Nephron progenitor cell (in vitro differentiated cells): ENCODE measurements at regions not wholly inside any gene's neighbourhood (a gene's known extent, or its start where the extent isn't known, plus 50 kb on each side); places are given as distances from the start of the nearest gene placed in this dataset.

Experiments
- DNase-seq: peaks from one replicate; pipeline ENCODE4 v3.0.0; 2021
- H3K27ac Mint-ChIP-seq: 2 replicates; pipeline ENCODE4 v1.8.0; 2021; ENCODE audit warnings: mild to moderate bottlenecking, moderate library complexity, mixed read lengths
- H3K27me3 Mint-ChIP-seq: 2 replicates; pipeline ENCODE4 v1.8.0; 2021; ENCODE audit warnings: mild to moderate bottlenecking, low read depth, mixed read lengths; ENCODE audit not compliant: poor library complexity
- H3K36me3 Mint-ChIP-seq: 2 replicates; pipeline ENCODE4 v1.8.0; 2021; ENCODE audit warnings: low read depth, mixed read lengths
- H3K4me1 Mint-ChIP-seq: 2 replicates; pipeline ENCODE4 v1.8.0; 2021; ENCODE audit warnings: mixed read lengths
- H3K4me3 Mint-ChIP-seq: 2 replicates; pipeline ENCODE4 v1.8.0; 2021; ENCODE audit warnings: mild to moderate bottlenecking, moderate library complexity, mixed read lengths
- H3K9me3 Mint-ChIP-seq: 2 replicates; pipeline ENCODE4 v1.8.0; 2021; ENCODE audit warnings: mild to moderate bottlenecking, moderate library complexity, mixed read lengths
- TF ChIP-seq, protein P1 (sequence below): fragments of 200-600 bp; sonication (generic); IDR thresholded peaks from 2 replicates; pipeline ENCODE4 v1.5.0; 2021; ENCODE audit warnings: antibody characterized with exemption

DNA sequence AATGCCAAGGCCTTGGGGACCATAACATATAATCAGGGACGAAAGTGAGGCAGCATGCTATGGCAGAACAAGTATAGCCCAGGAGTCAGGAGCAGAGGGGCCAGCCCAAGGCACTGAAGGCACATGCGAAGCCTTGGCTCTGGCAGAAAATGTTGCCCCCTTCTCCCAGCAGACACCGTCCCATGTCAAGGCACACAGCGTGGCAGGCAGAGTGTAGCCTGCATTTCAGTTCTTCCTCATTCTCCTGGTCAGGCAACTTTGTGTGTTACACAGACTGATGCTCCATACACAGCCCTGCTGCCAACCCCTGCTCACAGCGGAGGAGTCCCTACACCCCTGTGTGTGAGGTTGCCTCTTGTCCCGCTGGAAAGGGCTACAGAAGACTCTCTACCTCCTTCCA, 480.8 kb downstream of the BCL11A start:
- H3K27me3 Mint-ChIP-seq: peaks cover 34% of the 10 kb centered on the region
- TF ChIP-seq, protein P1, sequence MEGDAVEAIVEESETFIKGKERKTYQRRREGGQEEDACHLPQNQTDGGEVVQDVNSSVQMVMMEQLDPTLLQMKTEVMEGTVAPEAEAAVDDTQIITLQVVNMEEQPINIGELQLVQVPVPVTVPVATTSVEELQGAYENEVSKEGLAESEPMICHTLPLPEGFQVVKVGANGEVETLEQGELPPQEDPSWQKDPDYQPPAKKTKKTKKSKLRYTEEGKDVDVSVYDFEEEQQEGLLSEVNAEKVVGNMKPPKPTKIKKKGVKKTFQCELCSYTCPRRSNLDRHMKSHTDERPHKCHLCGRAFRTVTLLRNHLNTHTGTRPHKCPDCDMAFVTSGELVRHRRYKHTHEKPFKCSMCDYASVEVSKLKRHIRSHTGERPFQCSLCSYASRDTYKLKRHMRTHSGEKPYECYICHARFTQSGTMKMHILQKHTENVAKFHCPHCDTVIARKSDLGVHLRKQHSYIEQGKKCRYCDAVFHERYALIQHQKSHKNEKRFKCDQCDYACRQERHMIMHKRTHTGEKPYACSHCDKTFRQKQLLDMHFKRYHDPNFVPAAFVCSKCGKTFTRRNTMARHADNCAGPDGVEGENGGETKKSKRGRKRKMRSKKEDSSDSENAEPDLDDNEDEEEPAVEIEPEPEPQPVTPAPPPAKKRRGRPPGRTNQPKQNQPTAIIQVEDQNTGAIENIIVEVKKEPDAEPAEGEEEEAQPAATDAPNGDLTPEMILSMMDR: no peak
- H3K9me3 Mint-ChIP-seq: no peaks in the 10 kb centered on the region
- H3K4me1 Mint-ChIP-seq: peaks cover 42% of the 10 kb centered on the region
- H3K27ac Mint-ChIP-seq: no peak overlapping the region
- no peak overlapping the region for H3K4me3 Mint-ChIP-seq
- no peaks in the 10 kb centered on the region for H3K36me3 Mint-ChIP-seq
- no peak for DNase-seq

DNA sequence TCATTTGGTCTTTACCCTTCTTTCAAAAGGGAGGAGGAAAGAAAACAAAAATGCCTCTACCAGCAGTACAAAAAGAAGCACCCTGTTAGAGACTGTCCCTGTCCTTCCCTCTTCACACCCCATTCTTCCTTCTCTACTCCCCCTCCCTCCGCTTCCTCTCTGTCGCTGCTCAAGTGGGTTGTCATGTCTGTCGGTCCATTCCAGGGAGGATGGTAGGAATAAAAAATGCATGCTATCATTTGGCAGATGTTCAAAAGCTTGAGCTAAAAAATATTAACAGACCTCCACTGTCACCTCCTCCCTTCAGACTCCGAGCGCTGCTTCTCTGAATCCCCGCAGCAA, 482.0 kb downstream of the BCL11A start:
- Mint-ChIP-seq H3K9me3 (no peaks in the 10 kb centered on the region), H3K27me3 (peaks cover 34% of the 10 kb centered on the region), H3K4me1 (peaks cover 33% of the 10 kb centered on the region), H3K27ac (no peak overlapping the region), H3K36me3 (no peaks in the 10 kb centered on the region), H3K4me3 (no peak overlapping the region)
- no peak for DNase-seq
- TF ChIP-seq, protein P1: no peak

DNA sequence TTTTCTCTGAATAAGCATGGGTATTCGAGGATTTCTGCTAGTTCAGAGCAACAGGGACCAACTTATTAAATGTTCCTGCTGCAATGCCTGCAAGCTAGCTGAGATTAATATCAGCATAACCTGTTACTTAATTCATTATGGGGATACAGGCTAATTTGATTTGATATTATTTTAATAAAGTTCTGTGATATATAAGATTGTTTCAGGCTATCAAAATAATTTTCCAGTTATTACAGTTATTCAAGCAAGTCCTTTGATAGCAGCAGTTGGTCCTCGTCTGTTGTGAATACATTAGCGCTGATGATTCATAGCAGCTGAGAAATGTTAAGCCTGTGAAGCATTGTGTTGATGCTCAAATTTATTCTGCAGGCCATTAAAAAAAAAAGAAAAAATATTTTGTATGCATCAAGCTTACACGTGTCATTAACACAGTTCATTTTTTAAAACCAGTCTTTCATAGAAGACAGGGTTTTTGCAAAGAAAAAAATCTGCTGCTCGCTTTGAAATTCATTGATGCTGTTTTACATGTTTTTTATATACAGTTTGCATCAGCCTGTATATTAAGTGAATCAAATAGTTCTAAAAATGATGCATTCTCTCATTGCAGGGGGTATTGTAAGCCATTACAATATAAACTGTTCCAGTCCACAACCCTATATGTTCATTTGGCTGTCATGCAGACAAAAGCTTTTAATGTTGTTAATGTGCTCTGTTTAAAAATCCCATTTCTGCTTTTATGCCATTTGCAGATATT, 482.5 kb downstream of the BCL11A start:
- H3K9me3 Mint-ChIP-seq: no peaks in the 10 kb centered on the region
- H3K4me3 Mint-ChIP-seq: no peak overlapping the region
- peaks cover 34% of the 10 kb centered on the region for H3K27me3 Mint-ChIP-seq
- TF ChIP-seq, protein P1: no peak
- H3K27ac Mint-ChIP-seq: no peak overlapping the region
- peaks cover 28% of the 10 kb centered on the region for H3K4me1 Mint-ChIP-seq
- no peaks in the 10 kb centered on the region for H3K36me3 Mint-ChIP-seq
- no peak for DNase-seq

DNA sequence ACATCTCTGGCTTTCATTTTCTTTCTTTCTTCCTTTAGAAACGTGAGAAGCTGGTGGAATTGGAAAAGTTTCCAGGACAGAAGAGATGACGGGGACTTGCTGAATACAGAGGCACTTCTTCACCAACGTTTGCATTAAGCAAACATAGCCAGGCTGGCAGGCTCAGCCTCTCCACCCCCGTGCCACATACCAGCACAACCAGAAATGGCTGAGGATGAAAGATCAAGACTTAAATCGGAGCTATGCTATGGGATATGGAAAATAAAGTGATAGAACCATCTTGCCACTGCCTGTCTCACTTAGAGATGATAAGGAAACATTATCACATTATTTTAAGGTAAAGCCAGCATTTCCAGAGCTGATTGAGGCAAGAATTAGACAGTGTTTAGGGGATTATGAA, 483.3 kb downstream of the BCL11A start:
- Mint-ChIP-seq H3K4me1 (peaks cover 22% of the 10 kb centered on the region), H3K27ac (no peak overlapping the region), H3K27me3 (peaks cover 34% of the 10 kb centered on the region), H3K36me3 (no peaks in the 10 kb centered on the region), H3K4me3 (no peak overlapping the region), H3K9me3 (no peaks in the 10 kb centered on the region)
- TF ChIP-seq, protein P1: no peak
- no peak for DNase-seq

DNA sequence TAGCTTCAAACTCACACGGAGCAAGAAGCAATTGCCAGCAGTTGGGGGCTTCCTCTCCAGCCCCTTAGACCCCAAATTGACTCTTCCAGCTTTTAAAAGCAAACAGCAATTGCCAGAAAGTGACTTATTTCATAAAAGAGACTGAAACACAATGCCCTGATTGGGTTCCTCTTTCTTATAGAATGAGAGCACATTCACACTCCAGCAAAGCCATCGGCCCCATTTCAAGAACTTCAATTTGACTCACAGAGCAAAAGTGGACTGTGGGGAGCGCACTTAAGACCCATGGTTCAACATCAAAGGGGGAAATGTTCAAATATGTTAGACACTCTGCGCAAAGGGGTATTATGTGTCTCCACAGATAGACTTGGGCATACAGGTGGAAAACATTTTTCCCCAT, 484.7 kb downstream of the BCL11A start:
- Mint-ChIP-seq H3K9me3 (no peaks in the 10 kb centered on the region), H3K27me3 (peaks cover 27% of the 10 kb centered on the region), H3K4me3 (no peak overlapping the region), H3K27ac (no peak overlapping the region), H3K4me1 (peaks cover 28% of the 10 kb centered on the region), H3K36me3 (no peaks in the 10 kb centered on the region)
- TF ChIP-seq, protein P1: no peak
- no peak for DNase-seq

DNA sequence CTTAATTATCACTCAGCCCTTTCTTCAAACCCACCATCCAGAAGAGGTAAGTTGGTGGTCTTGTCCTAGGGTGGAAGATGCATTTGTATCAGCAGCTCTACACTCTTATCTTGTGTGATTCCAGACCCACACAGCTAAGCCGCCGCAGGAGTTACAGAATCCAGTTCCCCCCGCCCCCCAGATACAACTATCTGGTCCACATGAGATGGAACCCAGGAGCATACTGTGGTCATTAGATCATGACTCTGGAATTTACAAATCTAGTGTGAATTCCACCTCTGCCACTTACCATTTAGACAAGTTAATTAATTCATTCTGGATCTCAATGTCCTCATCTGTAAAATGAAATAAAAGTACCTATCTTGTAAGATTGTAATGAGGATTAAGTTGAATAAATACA, 486.4 kb downstream of the BCL11A start:
- TF ChIP-seq, protein P1: no peak
- Mint-ChIP-seq H3K4me3 (no peak overlapping the region), H3K36me3 (no peaks in the 10 kb centered on the region), H3K9me3 (no peaks in the 10 kb centered on the region), H3K27ac (no peak overlapping the region), H3K4me1 (peaks cover 27% of the 10 kb centered on the region), H3K27me3 (peaks cover 20% of the 10 kb centered on the region)
- DNase-seq: no peak
